ENCODE measurements at regions not wholly inside any gene's neighbourhood (a gene's known extent, or its start where the extent isn't known, plus 50 kb on each side); places are given as distances from the start of the nearest gene placed in this dataset.

DNA sequence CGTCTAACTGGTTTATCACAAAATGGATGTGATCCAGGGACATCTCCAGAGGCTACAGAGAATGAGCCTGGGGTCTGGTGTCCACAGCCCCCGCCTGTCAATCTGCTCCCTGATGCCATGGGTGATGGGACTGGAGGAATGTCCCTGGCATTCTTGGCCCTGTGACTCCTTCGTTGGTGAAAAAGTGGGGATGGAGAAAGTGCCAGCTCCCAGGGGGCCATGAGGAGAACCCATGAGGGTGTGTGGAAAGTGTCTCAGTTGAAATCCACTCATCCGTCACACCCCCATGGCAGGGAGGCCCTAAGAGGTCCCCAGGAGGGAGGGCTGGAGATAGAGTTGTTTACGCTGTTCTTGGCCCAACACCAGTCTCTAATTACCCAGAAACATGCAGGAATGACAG, 322.0 kb downstream of the CTTN start:
- Mint-ChIP-seq H3K36me3 (ENCODE audit: insufficient read depth) (no peaks in the 10 kb centered on the region), H3K27ac (no peak overlapping the region), H3K4me1 (ENCODE audit: low read depth) (no peaks in the 10 kb centered on the region), H3K27me3 (no peaks in the 10 kb centered on the region), H3K4me3 (ENCODE audit: low read depth) (no peak overlapping the region), H3K9me3 (ENCODE audit: low read depth) (no peaks in the 10 kb centered on the region)
- TF ChIP-seq, protein P1, sequence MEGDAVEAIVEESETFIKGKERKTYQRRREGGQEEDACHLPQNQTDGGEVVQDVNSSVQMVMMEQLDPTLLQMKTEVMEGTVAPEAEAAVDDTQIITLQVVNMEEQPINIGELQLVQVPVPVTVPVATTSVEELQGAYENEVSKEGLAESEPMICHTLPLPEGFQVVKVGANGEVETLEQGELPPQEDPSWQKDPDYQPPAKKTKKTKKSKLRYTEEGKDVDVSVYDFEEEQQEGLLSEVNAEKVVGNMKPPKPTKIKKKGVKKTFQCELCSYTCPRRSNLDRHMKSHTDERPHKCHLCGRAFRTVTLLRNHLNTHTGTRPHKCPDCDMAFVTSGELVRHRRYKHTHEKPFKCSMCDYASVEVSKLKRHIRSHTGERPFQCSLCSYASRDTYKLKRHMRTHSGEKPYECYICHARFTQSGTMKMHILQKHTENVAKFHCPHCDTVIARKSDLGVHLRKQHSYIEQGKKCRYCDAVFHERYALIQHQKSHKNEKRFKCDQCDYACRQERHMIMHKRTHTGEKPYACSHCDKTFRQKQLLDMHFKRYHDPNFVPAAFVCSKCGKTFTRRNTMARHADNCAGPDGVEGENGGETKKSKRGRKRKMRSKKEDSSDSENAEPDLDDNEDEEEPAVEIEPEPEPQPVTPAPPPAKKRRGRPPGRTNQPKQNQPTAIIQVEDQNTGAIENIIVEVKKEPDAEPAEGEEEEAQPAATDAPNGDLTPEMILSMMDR (IDR thresholded peaks at IDR 0.05; ENCODE audit: unreplicated experiment): no peak
- no peak for DNase-seq (ENCODE audit: low spot score, unreplicated experiment)

DNA sequence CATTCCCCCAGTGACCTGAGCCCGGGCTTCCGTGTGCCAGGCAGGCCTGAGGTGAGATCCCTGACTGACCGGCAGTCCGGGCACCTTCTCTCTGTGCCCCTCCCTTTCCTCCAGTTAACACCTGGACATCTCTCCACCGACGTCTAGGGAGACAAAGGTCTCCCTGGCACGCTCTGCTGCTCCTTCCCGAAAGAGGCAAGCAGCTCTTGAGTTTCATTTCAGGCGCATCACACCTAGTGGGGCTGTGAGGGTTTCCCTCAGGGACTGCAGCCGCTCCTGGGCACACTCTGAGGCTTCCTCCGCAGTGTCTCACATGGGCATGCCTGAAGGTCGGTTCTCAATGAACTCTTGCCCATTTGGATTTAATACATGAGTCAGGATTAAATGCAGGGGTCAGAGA, 322.7 kb downstream of the CTTN start:
- no peaks in the 10 kb centered on the region for H3K27me3 Mint-ChIP-seq
- TF ChIP-seq, protein P1 (IDR thresholded peaks at IDR 0.05; ENCODE audit: unreplicated experiment): no peak
- no peaks in the 10 kb centered on the region for H3K9me3 Mint-ChIP-seq (ENCODE audit: low read depth)
- no peak for DNase-seq (ENCODE audit: low spot score, unreplicated experiment)
- no peaks in the 10 kb centered on the region for H3K4me1 Mint-ChIP-seq (ENCODE audit: low read depth)
- H3K27ac Mint-ChIP-seq: no peak overlapping the region
- H3K4me3 Mint-ChIP-seq (ENCODE audit: low read depth): no peak overlapping the region
- H3K36me3 Mint-ChIP-seq (ENCODE audit: insufficient read depth): no peaks in the 10 kb centered on the region

- H3K27ac Mint-ChIP-seq: no peak overlapping the region
Measured at GRCh38 chr11:70725278-70725677, 326.9 kb downstream of the CTTN start.

GRCh38 chr11:70725739-70726138, 327.4 kb downstream of the CTTN start:
- TF ChIP-seq, protein P1 (IDR thresholded peaks at IDR 0.05; ENCODE audit: unreplicated experiment): no peak
- no peak overlapping the region for H3K27ac Mint-ChIP-seq
- H3K36me3 Mint-ChIP-seq (ENCODE audit: insufficient read depth): no peaks in the 10 kb centered on the region

More at GRCh38 chr11:70725278-70725677, 326.9 kb downstream of the CTTN start:
- Mint-ChIP-seq H3K4me1 (ENCODE audit: low read depth) (peaks cover 13% of the 10 kb centered on the region), H3K9me3 (ENCODE audit: low read depth) (peaks cover 5% of the 10 kb centered on the region), H3K27me3 (no peaks in the 10 kb centered on the region), H3K36me3 (ENCODE audit: insufficient read depth) (no peaks in the 10 kb centered on the region), H3K4me3 (ENCODE audit: low read depth) (no peak overlapping the region)
- TF ChIP-seq, protein P1 (IDR thresholded peaks at IDR 0.05; ENCODE audit: unreplicated experiment): no peak
- DNase-seq (ENCODE audit: low spot score, unreplicated experiment): no peak

DNA sequence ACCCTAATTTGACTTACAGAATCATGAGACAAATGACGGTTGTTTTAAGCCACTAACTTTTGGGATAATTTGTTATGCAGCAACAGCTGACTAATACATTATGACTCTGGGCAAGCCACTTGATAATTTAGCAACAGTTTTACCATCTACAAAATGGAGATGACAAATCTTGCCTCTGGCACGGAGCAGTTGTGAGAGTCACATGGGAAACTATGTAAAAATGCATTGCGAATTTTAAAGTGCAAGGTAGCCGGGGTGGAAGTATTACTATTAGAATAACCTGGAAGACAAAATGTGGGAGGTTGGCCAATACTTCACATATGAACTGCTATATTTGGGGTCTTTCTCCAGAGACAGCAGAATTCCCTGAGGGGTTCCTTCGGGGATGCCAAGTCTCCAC, 328.7 kb downstream of the CTTN start:
- Mint-ChIP-seq H3K4me3 (ENCODE audit: low read depth) (no peak overlapping the region), H3K36me3 (ENCODE audit: insufficient read depth) (no peaks in the 10 kb centered on the region), H3K4me1 (ENCODE audit: low read depth) (peaks cover 13% of the 10 kb centered on the region), H3K27me3 (no peaks in the 10 kb centered on the region), H3K27ac (no peak overlapping the region), H3K9me3 (ENCODE audit: low read depth) (peaks cover 5% of the 10 kb centered on the region)
- TF ChIP-seq, protein P1 (IDR thresholded peaks at IDR 0.05; ENCODE audit: unreplicated experiment): no peak
- DNase-seq (ENCODE audit: low spot score, unreplicated experiment): no peak

More at GRCh38 chr11:70725739-70726138, 327.4 kb downstream of the CTTN start:
- H3K9me3 Mint-ChIP-seq (ENCODE audit: low read depth): peaks cover 5% of the 10 kb centered on the region
- DNase-seq (ENCODE audit: low spot score, unreplicated experiment): no peak
- peaks cover 13% of the 10 kb centered on the region for H3K4me1 Mint-ChIP-seq (ENCODE audit: low read depth)
- no peaks in the 10 kb centered on the region for H3K27me3 Mint-ChIP-seq
- H3K4me3 Mint-ChIP-seq (ENCODE audit: low read depth): no peak overlapping the region
